ENCODE measurements at regions not wholly inside any gene's neighbourhood (a gene's known extent, or its start where the extent isn't known, plus 50 kb on each side); places are given as distances from the start of the nearest gene placed in this dataset.
"Not testable (repeated sequence)": the region's sequence is repeated elsewhere in the genome, so short reads cannot be mapped to it uniquely, and the experiment has no call there.

DNA sequence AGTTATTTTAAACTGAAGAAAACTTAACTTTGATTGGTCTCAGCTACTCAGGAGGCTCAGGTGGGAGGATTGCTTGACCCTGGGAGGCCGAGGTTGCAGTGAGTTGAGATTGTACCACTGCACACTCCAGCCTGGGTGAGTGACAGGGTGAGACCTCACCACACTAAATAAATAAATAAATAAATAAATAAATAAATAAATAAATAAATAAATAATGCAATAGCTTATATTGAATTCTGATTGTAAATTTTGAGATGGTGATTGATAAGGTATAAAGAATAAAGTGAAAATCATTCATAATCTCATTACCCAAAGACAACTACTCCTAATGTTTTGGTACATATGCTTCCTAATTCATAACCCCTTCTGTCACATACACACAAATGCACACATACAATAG is 58.1 kb downstream of the TUBA3C start:
- no peak for DNase-seq (ENCODE audit: low spot score)

DNA sequence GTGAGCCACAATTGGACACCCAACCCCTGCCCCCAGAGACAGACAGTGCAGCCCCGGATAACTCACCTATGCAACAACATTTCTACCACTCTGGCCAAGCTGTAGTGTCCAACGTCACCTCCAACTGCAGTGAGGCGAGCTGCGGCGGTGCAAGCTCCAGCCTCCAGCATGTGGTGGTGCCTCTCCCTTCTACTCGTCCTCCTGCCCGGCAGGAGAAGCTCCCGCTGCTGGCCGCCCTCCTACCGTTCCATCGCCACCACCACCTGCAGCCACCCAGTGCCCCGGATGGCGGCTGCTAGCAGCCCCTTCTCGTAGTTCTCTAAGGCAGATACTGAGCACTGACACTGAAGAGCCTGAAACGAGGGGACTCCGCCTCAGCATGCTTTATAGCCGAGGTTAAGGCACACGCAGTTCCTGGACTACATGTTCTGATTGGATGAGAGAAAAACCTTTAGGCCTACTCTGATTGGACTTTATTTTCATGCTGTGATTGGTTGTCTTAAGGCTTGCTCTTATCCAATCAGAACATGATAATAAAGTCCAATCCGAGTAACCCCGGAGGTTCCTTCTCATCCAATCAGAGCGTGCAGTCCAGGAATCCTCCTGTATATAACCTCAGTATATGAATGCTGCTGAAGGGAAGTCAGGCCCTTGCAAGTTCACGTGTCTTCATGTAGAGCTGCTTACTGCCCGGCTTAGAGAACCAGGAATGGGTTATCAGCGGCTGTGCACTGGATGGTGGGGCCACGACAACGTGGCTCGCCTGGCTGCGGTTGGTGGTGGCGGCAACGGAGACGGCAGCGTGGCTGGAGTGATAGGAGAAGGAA is 63.5 kb downstream of the TUBA3C start:
- no peak for DNase-seq (ENCODE audit: low spot score)

DNA sequence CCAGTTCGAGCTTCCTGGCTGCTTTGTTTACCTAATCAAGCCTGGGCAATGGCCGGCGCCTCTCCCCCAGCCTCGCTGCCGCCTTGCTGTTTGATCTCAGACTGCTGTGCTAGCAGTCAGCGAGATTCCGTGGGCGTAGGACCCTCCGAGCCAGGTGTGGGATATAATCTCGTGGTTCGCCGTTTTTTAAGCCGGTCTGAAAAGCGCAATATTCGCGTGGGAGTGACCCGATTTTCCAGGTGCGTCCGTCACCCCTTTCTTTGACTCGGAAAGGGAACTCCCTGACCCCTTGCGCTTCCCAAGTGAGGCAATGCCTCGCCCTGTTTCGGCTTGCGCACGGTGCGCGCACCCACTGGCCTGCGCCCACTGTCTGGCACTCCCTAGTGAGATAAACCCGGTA is 72.4 kb downstream of the TUBA3C start:
- not testable (repeated sequence) for DNase-seq (ENCODE audit: low spot score)

GRCh38 chr13:19103140-19103539 is 78.5 kb downstream of the TUBA3C start:
- no peak for DNase-seq (ENCODE audit: low spot score)

DNA sequence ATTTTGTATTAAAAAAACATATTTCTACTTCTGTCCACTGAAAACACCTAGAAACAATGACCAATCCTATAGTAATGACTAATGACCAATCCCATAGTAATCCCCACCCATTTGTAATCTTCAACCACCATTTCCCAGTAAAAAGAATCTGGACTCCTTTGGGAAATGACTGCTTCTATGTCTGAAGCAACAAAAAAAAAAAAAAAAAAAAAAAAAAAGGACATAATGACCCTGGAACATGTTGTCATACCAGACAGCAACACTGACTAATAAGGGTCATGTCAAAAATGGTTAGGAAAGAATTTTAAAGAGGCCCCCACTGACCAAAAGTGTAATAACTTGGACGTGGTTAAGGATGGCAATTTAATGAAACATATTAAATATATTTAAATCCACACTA is 88.3 kb downstream of the TUBA3C start:
- no peak for DNase-seq (ENCODE audit: low spot score)

DNA sequence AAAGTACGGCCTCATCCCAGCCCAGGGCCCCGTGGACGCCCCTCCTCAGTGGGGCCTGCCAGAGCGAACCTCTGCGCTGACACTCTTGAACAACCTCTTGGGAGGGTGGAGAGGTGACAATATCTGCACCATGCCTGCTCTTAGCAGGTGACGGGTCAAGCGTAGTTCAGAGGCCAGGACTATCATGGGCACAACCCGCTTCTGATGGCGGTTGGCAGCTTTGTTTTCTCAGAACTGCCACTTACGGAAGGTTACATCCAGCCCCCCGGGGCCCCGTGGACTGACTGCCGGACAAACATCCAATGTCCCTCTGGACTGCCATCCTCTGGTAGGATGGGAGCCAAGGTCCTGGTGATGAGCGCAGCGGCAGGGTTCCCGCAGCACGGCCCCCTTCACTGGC is 91.1 kb downstream of the TUBA3C start:
- DNase-seq (ENCODE audit: low spot score) = no peak

DNA sequence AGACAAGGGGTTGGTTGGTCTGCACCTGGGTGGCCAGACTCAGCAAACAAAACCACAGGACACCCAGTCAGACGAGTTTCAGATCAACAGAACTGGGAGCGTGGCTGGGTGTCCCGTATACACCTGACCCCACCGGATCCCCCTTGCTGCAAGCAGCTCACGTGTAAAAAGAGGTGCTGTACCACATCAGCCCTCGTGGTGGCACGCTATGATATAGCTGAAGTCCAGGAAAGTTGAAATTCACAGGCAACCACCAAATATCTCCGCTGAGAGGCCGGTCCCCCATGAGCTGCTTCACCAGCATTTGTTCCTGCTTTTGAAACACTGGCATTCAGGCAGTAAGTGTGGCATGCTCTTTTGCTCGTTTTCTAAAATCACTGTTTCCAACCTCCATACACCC is 92.3 kb downstream of the TUBA3C start:
- no peak for DNase-seq (ENCODE audit: low spot score)

DNA sequence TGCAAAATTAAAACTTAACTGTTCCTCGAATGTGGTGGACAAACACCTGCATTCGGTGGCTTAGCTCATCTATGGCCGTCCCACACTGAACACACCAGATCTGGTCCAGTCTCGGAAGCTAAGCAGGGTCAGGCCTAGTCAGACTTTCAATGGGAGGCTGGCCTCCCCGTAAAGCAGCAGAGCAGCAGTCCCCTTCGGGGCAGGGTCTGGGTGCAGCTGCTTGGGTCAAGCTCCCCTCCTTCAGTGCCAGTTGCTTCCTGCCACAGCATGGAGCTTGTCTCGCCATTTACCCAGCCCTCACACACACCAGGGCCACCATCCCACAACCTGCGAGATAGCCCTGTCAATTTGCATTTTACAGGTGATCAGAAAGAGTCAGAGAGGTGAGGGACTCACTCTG is 93.2 kb downstream of the TUBA3C start:
- no peak for DNase-seq (ENCODE audit: low spot score)

DNA sequence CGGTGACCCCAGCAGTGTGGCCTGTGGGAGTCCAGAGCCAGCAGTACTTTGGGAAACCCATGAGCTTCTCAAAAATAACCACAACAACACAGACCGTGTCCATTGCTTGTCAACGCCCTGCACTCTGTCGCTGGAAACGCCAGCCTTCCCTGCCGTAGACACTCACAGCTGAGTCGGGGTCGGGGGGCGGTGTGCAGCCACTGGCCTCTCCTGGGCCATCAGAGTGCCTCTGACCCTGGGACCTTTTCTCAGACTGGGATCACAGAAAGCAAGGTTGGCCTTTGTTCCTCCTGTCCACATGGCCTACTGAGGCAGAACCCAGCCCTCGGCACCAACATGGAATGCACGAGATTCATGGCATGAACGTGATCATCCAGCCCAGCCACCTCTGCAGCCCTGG is 95.7 kb downstream of the TUBA3C start:
- DNase-seq (ENCODE audit: low spot score) = no peak

DNA sequence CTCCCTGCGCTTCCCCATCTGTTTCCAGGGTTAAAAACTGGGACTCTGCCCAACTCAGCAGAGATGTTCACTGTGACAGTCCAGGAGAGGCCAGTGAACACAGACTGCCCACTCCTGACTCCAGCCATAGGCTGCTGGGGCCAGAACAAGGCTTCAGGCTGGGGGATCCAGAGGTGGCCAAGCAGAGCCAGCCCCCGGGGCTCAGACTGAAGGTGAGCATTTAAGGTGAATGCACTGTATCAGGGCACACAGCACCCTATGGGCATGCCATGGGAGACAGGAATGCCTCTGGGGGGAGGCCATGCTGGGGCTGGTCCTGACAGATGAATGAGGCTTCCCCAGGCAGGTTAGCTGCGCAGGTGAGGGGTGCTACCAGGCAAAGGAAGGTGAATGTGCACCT is 96.4 kb downstream of the TUBA3C start:
- DNase-seq (ENCODE audit: low spot score) = no peak

- no peak for DNase-seq (ENCODE audit: low spot score)
These were observed 98.3 kb downstream of the TUBA3C start for GRCh38 chr13:19083340-19083739.

GRCh38 chr13:19075418-19075817 is 106.2 kb downstream of the TUBA3C start:
- no peak for DNase-seq (ENCODE audit: low spot score)

DNA sequence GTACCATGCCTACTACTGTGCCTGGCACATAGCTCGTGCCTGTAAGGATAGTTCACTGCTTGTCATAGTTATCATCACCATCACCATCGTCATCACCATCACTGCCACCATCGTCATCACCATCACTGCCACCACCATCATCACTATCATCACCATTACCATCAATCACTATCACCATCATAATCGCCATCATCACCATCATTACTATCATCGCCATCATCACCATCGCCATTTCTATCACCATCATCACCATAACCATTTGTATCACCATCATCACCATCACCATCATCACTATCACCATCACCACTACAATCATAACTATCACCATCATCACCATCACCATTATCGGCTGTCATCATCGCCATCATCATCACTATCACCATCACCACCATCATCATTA is 107.1 kb downstream of the TUBA3C start:
- no peak for DNase-seq (ENCODE audit: low spot score)

DNA sequence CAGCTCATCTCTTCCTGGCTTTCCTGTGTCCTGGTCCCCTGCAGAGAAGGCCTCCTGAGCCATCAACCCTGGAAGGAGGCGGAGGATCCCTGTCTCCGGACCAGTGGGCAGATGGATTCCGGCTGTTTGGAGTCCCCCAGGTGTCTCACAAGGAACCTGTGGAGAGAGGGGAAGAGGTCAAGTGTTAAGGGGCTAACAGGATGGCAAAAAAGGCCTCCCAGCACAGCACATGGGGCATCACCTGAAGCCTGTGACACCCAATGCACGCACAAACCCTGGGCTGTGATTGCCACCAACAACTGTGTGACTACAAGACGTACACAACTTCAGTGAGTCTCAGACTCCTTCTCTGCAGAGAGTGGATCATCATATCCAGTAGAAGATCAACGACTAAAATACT is 107.5 kb downstream of the TUBA3C start:
- not testable (repeated sequence) for DNase-seq (ENCODE audit: low spot score)

GRCh38 chr13:19072956-19073706 is 108.5 kb downstream of the TUBA3C start:
- DNase-seq (ENCODE audit: low spot score) = not testable (repeated sequence)

GRCh38 chr13:19072543-19072942 is 109.1 kb downstream of the TUBA3C start:
- DNase-seq (ENCODE audit: low spot score) = no peak

- no peak for DNase-seq (ENCODE audit: low spot score)
These were observed 110.3 kb downstream of the TUBA3C start for GRCh38 chr13:19071161-19071936.

DNA sequence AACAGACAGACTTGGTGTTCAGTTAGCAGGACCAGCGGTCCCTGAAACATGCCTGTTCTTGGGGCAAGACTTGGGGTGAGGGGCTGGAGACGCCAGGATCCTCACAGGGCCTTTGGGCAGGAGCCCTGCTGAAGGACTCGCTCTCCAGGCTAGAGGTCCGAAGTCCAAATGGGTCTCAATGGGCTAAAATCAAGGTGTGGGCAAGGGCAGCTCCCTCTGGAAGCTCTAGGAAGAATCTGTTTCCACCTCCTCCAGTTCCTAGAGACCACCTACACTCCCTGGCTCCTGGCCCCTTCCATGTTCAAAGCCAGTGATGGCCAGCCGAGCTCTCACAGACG is 111.3 kb downstream of the TUBA3C start:
- DNase-seq (ENCODE audit: low spot score) = no peak

- DNase-seq (ENCODE audit: low spot score) = no peak
These were observed 111.8 kb downstream of the TUBA3C start for GRCh38 chr13:19069684-19070397.

DNA sequence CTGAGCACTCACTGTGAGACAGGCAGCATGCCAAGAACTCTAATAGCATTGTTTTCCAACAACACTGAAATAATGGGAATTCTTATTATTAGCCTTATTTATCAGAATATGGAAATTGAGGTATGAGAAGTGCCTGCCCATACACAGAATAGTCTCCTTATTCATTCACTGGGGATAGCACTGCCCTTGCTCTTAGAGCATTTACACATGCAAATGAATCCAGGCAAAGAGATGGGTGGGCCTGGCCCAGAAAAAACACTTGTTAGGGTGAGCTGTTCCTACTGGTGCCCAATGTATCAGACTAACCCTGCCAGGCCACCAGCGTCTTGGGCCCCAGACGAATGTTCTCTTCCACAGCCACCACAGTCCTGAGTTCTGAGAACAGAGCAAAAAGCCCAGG is 112.9 kb downstream of the TUBA3C start:
- DNase-seq (ENCODE audit: low spot score) = no peak

DNA sequence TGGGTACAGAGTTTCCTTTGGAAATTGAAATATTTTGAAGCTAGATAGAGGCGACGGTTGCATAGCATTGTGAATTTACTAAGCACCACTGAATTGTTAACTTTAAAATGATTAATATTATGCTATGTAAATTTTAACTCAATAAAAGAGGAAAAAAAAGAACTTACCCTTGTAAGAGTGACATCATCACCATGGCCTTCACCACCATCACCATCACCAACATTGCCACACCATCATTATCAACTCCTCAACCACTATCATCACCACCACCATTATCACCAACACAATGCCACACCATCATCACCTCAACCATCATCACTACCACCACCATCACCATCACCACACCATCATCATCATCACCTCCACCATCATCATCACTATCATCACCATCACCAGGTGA is 113.9 kb downstream of the TUBA3C start:
- DNase-seq (ENCODE audit: low spot score) = no peak

DNA sequence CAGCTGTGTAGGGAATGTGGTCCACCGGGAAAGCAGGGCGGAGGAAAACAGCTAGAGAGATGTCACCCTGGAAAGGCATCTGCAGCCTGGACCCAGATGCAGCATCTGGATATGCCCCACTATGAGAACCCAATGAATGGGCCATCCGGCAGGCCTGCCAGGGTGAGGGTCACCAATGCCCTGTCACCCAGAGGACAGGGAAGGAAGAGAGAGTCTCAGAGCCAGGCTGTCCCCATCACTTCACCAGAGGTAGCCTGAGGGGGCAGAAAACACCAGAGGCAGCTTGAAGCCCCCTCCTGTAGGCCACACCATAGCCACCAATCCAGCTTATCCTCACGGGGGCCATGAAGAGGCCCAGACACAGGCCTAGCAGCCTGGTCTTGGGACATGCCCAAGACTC is 118.8 kb downstream of the TUBA3C start:
- DNase-seq (ENCODE audit: low spot score) = no peak
